HepG2 (cell line): ENCODE measurements at regions not wholly inside any gene's neighbourhood (a gene's known extent, or its start where the extent isn't known, plus 50 kb on each side); places are given as distances from the start of the nearest gene placed in this dataset.

ENCODE experiments used
- ATAC-seq: fragments of 200-7000 bp; cut with Tn5 transposase; 3 replicates; pipeline ENCODE4 v1.9.1; 2020; ENCODE audit warnings: mild to moderate bottlenecking, moderate library complexity
- BruUV-seq: library from RNA; stranded (reverse); fragments of 400-500 nt; replicated peaks from 2 replicates; lab custom pipeline; 2021; lab: Mats Ljungman, UMichigan
- CTCF ChIA-PET: fragments of 300-600 bp; formaldehyde crosslinking; extraction: SDS; loops from one replicate; lab custom pipeline; 2021; ENCODE audit warnings: low total read pairs, inconsistent platforms, low intra/inter-chr PET ratio; lab: Yijun Ruan, JAX
- POLR2A ChIA-PET: fragments of 350-600 bp; sonication (Branson Sonifier 250); formaldehyde crosslinking; loops from one replicate; lab custom pipeline; 2020; ENCODE audit warnings: antibody characterized with exemption, inconsistent platforms; lab: Yijun Ruan, JAX
- DNase-seq: peaks from one replicate; pipeline ENCODE4 v3.0.0-alpha.2; 2015; ENCODE audit warnings: low spot score
- FAIRE-seq: peaks from 3 replicates; lab custom pipeline; 2011; peaks lifted over from hg19 to GRCh38; lab: Jason Lieb, UNC
- H2AFZ ChIP-seq: one replicate; pipeline ENCODE4 v1.6.1; 2011; ENCODE audit warnings: low read length, inconsistent platforms
- H3K27ac ChIP-seq: fragments of 300-600 bp; 3 replicates; pipeline ENCODE4 v1.8.0; 2011; ENCODE audit warnings: mixed run types, mild to moderate bottlenecking, mixed read lengths, low read length, inconsistent platforms; ENCODE audit not compliant: insufficient read depth; ENCODE audit errors: extremely low read length
- H3K27me3 ChIP-seq, 2 experiments: fragments of 200-600 bp in 1 of 2; 2 replicates in 1 of 2; 3 replicates in 1 of 2; pipeline versions ENCODE4 v1.6.0 to v1.8.0; 2011; ENCODE audit warnings: low read length in 2 of 2, mild to moderate bottlenecking in 2 of 2, moderate library complexity in 2 of 2, inconsistent platforms in 1 of 2; ENCODE audit not compliant: insufficient read depth in 2 of 2, control insufficient read depth in 1 of 2
- H3K36me3 ChIP-seq, 2 experiments: fragments of 200-600 bp in 1 of 2; replicated peaks in 1 of 2; 2 replicates in 1 of 2; 3 replicates in 1 of 2; pipeline versions ENCODE4 v1.5.1 to v1.8.0; 2011; ENCODE audit warnings: low read length in 2 of 2, inconsistent platforms in 1 of 2; ENCODE audit not compliant: insufficient read depth in 2 of 2, control insufficient read depth in 1 of 2
- H3K4me1 ChIP-seq: 2 replicates; pipeline ENCODE4 v1.5.1; 2012; ENCODE audit warnings: low read length, inconsistent platforms; ENCODE audit not compliant: insufficient read depth
- H3K4me2 ChIP-seq: 2 replicates; pipeline ENCODE4 v1.6.0; 2011; ENCODE audit warnings: low read depth, low read length, inconsistent platforms
- H3K4me3 ChIP-seq, 3 experiments: fragments of 200-600 bp in 1 of 3; sonication (generic), shearing (Covaris generic) in 1 of 3; replicated peaks in 1 of 3; 2 replicates each; pipeline ENCODE4 v1.5.1; 2011 to 2016; ENCODE audit warnings: low read length in 3 of 3, inconsistent platforms in 2 of 3, low read depth in 2 of 3, mild to moderate bottlenecking in 2 of 3, control low read depth in 1 of 3, mixed read lengths in 1 of 3; ENCODE audit not compliant: insufficient read depth in 1 of 3
- H3K79me2 ChIP-seq: one replicate; pipeline ENCODE4 v1.6.1; 2011; ENCODE audit warnings: low read length, inconsistent platforms; ENCODE audit not compliant: insufficient read depth
- H3K9ac ChIP-seq: 2 replicates; pipeline ENCODE4 v1.6.0; 2011; ENCODE audit warnings: mild to moderate bottlenecking, low read depth, low read length, inconsistent platforms; ENCODE audit not compliant: insufficient read depth
- H3K9me3 ChIP-seq: 2 replicates; pipeline ENCODE4 v1.5.1; 2012; ENCODE audit warnings: mild to moderate bottlenecking, low read length
- H4K20me1 ChIP-seq: 2 replicates; pipeline ENCODE4 v1.6.0; 2011; ENCODE audit warnings: inconsistent platforms, mild to moderate bottlenecking, low read length, moderate library complexity; ENCODE audit not compliant: insufficient read depth
- ATF7-NPFF ChIP-seq: sonication (generic); formaldehyde crosslinking; IDR thresholded peaks from 2 replicates; pipeline ENCODE4 v1.8.1; 2023; ENCODE audit warnings: mild to moderate bottlenecking, low read depth, missing genetic modification reagents, moderate library complexity
- CENPT ChIP-seq: sonication (generic); formaldehyde crosslinking; IDR thresholded peaks from 2 replicates; pipeline ENCODE4 v1.8.0; 2022; ENCODE audit warnings: low read depth, mild to moderate bottlenecking, moderate library complexity, missing genetic modification reagents
- KDM5B ChIP-seq: sonication (generic); formaldehyde crosslinking; IDR thresholded peaks from 2 replicates; pipeline ENCODE4 v1.4.0; 2020; ENCODE audit warnings: missing genetic modification reagents, mild to moderate bottlenecking, borderline replicate concordance
- PRMT3 ChIP-seq: sonication (generic); formaldehyde crosslinking; IDR thresholded peaks from 2 replicates; pipeline ENCODE4 v1.8.1; 2022; ENCODE audit warnings: low read depth, mild to moderate bottlenecking, moderate library complexity, missing genetic modification reagents, borderline replicate concordance
- STAG1 ChIP-seq: sonication (generic); formaldehyde crosslinking; IDR thresholded peaks from 2 replicates; pipeline ENCODE4 v1.4.0; 2020; ENCODE audit warnings: missing genetic modification reagents
- THYN1 ChIP-seq: sonication (generic); formaldehyde crosslinking; IDR thresholded peaks from 2 replicates; pipeline ENCODE4 v1.8.1; 2023; ENCODE audit warnings: low read depth, mild to moderate bottlenecking, moderate library complexity, missing genetic modification reagents, borderline replicate concordance
- ZBTB42 ChIP-seq: sonication (generic); formaldehyde crosslinking; IDR thresholded peaks from 2 replicates; pipeline ENCODE4 v1.5.0; 2020; ENCODE audit warnings: mild to moderate bottlenecking, missing genetic modification reagents
- ZNF792 ChIP-seq: IDR thresholded peaks from 2 replicates; pipeline ENCODE4 v1.6.1; 2016
- ZSCAN9 ChIP-seq: IDR thresholded peaks from 2 replicates; pipeline ENCODE4 v1.6.1; 2016; ENCODE audit warnings: borderline replicate concordance
- WGBS: methylation state at CpG from one replicate; pipeline ENCODE4 v1.1.6; 2017; ENCODE audit warnings: low lambda C conversion rate; 5-methylcytosine and 5-hydroxymethylcytosine counted together
- in situ Hi-C: cut with HindIII; loops from 2 replicates; pipeline ENCODE4 v1.10.0; 2017; ENCODE audit warnings: low pct_unique_long_range_greater_than_20kb; ENCODE audit not compliant: extremely low pct_ligation_motif_present
- intact Hi-C: fragments of 100-400 bp; cut with micrococcal nuclease; formaldehyde crosslinking; loops from one replicate; pipeline ENCODE4 v1.10.0; 2022; ENCODE audit not compliant: unreplicated experiment
- TF ChIP-seq, protein P1 (sequence below): sonication (generic); formaldehyde crosslinking; IDR thresholded peaks from 2 replicates; pipeline ENCODE4 v1.5.1; 2020; ENCODE audit warnings: mild to moderate bottlenecking, missing genetic modification reagents, borderline replicate concordance
- TF ChIP-seq, protein P2 (sequence below): sonication (generic); formaldehyde crosslinking; IDR thresholded peaks from 2 replicates; pipeline ENCODE4 v1.5.0; 2020; ENCODE audit warnings: mild to moderate bottlenecking, missing genetic modification reagents, moderate library complexity
- TF ChIP-seq, protein P3 (sequence below): IDR thresholded peaks from 2 replicates; pipeline ENCODE4 v1.6.1; 2016; ENCODE audit warnings: low read depth
- TF ChIP-seq, protein P4 (sequence below): IDR thresholded peaks from 2 replicates; pipeline ENCODE4 v1.6.1; 2016; ENCODE audit warnings: mild to moderate bottlenecking

DNA sequence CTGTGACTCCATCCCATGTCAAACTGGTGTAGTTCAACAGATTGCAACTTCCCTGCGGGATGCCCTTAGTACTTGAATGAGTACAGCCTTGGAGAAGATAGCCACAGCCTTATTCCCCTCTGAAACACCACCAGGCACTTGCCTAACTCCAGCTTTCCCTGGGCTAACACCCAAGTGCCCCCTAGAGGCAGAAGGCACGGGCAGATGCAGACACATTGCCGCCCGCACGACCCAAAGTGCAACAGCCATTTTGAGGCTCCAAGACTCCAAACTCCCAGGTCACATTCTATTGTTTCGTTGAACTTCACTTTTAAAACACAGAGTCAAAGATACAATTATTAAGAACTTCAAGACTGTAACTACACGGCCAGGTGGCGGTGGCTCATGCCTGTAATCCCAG is 163.6 kb upstream of the CDH6 start:
- Histone ChIP-seq H3K9ac (no peak overlapping the region), H3K4me1 (no peaks in the 10 kb centered on the region), H3K36me3 (no peaks in the 10 kb centered on the region), H3K4me3 (no peak overlapping the region), H3K27ac (no peak overlapping the region), H4K20me1 (no peaks in the 10 kb centered on the region), H3K79me2 (no peaks in the 10 kb centered on the region), H2AFZ (no peak overlapping the region), H3K27me3 (no peaks in the 10 kb centered on the region), H3K9me3 (no peaks in the 10 kb centered on the region), H3K4me2 (no peak overlapping the region)
- WGBS: 61% methylated on average over 8 of the region's 8 CpGs
- ATAC-seq: peak; percentile 36; the same call in 1 of the 3 replicates
- TF ChIP-seq ATF7-NPFF (CRISPR knock-in tag) (no peak), ZSCAN9 (CRISPR knock-in tag) (no peak), ZBTB42 (CRISPR knock-in tag) (no peak), CENPT (CRISPR knock-in tag) (no peak), THYN1 (CRISPR knock-in tag) (no peak), ZNF792 (CRISPR knock-in tag) (no peak), KDM5B (CRISPR knock-in tag) (no peak), STAG1 (CRISPR knock-in tag) (0 out of 2 replicates have a peak, but pooled peaks have one; percentile 27), PRMT3 (CRISPR knock-in tag) (no peak)
- TF ChIP-seq, protein P1, sequence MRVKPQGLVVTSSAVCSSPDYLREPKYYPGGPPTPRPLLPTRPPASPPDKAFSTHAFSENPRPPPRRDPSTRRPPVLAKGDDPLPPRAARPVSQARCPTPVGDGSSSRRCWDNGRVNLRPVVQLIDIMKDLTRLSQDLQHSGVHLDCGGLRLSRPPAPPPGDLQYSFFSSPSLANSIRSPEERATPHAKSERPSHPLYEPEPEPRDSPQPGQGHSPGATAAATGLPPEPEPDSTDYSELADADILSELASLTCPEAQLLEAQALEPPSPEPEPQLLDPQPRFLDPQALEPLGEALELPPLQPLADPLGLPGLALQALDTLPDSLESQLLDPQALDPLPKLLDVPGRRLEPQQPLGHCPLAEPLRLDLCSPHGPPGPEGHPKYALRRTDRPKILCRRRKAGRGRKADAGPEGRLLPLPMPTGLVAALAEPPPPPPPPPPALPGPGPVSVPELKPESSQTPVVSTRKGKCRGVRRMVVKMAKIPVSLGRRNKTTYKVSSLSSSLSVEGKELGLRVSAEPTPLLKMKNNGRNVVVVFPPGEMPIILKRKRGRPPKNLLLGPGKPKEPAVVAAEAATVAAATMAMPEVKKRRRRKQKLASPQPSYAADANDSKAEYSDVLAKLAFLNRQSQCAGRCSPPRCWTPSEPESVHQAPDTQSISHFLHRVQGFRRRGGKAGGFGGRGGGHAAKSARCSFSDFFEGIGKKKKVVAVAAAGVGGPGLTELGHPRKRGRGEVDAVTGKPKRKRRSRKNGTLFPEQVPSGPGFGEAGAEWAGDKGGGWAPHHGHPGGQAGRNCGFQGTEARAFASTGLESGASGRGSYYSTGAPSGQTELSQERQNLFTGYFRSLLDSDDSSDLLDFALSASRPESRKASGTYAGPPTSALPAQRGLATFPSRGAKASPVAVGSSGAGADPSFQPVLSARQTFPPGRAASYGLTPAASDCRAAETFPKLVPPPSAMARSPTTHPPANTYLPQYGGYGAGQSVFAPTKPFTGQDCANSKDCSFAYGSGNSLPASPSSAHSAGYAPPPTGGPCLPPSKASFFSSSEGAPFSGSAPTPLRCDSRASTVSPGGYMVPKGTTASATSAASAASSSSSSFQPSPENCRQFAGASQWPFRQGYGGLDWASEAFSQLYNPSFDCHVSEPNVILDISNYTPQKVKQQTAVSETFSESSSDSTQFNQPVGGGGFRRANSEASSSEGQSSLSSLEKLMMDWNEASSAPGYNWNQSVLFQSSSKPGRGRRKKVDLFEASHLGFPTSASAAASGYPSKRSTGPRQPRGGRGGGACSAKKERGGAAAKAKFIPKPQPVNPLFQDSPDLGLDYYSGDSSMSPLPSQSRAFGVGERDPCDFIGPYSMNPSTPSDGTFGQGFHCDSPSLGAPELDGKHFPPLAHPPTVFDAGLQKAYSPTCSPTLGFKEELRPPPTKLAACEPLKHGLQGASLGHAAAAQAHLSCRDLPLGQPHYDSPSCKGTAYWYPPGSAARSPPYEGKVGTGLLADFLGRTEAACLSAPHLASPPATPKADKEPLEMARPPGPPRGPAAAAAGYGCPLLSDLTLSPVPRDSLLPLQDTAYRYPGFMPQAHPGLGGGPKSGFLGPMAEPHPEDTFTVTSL: no peak
- TF ChIP-seq, protein P2, sequence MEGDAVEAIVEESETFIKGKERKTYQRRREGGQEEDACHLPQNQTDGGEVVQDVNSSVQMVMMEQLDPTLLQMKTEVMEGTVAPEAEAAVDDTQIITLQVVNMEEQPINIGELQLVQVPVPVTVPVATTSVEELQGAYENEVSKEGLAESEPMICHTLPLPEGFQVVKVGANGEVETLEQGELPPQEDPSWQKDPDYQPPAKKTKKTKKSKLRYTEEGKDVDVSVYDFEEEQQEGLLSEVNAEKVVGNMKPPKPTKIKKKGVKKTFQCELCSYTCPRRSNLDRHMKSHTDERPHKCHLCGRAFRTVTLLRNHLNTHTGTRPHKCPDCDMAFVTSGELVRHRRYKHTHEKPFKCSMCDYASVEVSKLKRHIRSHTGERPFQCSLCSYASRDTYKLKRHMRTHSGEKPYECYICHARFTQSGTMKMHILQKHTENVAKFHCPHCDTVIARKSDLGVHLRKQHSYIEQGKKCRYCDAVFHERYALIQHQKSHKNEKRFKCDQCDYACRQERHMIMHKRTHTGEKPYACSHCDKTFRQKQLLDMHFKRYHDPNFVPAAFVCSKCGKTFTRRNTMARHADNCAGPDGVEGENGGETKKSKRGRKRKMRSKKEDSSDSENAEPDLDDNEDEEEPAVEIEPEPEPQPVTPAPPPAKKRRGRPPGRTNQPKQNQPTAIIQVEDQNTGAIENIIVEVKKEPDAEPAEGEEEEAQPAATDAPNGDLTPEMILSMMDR (CRISPR knock-in tag): peak; percentile 40
- TF ChIP-seq, protein P3, sequence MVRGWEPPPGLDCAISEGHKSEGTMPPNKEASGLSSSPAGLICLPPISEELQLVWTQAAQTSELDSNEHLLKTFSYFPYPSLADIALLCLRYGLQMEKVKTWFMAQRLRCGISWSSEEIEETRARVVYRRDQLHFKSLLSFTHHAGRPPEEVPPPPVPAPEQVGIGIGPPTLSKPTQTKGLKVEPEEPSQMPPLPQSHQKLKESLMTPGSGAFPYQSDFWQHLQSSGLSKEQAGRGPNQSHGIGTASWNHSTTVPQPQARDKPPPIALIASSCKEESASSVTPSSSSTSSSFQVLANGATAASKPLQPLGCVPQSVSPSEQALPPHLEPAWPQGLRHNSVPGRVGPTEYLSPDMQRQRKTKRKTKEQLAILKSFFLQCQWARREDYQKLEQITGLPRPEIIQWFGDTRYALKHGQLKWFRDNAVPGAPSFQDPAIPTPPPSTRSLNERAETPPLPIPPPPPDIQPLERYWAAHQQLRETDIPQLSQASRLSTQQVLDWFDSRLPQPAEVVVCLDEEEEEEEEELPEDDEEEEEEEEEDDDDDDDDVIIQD: no peak
- TF ChIP-seq, protein P4, sequence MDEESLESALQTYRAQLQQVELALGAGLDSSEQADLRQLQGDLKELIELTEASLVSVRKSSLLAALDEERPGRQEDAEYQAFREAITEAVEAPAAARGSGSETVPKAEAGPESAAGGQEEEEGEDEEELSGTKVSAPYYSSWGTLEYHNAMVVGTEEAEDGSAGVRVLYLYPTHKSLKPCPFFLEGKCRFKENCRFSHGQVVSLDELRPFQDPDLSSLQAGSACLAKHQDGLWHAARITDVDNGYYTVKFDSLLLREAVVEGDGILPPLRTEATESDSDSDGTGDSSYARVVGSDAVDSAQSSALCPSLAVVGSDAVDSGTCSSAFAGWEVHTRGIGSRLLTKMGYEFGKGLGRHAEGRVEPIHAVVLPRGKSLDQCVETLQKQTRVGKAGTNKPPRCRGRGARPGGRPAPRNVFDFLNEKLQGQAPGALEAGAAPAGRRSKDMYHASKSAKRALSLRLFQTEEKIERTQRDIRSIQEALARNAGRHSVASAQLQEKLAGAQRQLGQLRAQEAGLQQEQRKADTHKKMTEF: no peak
- in situ Hi-C loops (no loop called here), intact Hi-C loops (loop anchor here (10.0 kb wide), 1 partner anchor 995 kb away; no protein-coding TSS in a partner anchor)
- POLR2A ChIA-PET: no interaction called here
- BruUV-seq: no TSS peak
- DNase-seq: no peak
- FAIRE-seq: no peak
- CTCF ChIA-PET: no interaction called here
